ENCODE measurements at regions not wholly inside any gene's neighbourhood (a gene's known extent, or its start where the extent isn't known, plus 50 kb on each side); places are given as distances from the start of the nearest gene placed in this dataset.

GRCh38 chr2:163479599-163479998 lies 256.2 kb downstream of the FIGN start:
- TF ChIP-seq CTCF (IDR thresholded peaks at IDR 0.05) (no peak), EZH2 (IDR thresholded peaks at IDR 0.05; ENCODE audit: borderline replicate concordance, insufficient read depth, low read depth, low read length, poor library complexity, severe bottlenecking) (no peak)
